GM12873 (cell line): ENCODE measurements at regions not wholly inside any gene's neighbourhood (a gene's known extent, or its start where the extent isn't known, plus 50 kb on each side); places are given as distances from the start of the nearest gene placed in this dataset.

ENCODE experiments used
- TF ChIP-seq, protein P1 (sequence below): IDR thresholded peaks from 2 replicates; pipeline ENCODE4 v1.5.1; 2012; ENCODE audit warnings: low read depth, mild to moderate bottlenecking, moderate library complexity, low read length, control low read depth; ENCODE audit not compliant: insufficient read depth; ENCODE audit errors: missing control alignments

DNA sequence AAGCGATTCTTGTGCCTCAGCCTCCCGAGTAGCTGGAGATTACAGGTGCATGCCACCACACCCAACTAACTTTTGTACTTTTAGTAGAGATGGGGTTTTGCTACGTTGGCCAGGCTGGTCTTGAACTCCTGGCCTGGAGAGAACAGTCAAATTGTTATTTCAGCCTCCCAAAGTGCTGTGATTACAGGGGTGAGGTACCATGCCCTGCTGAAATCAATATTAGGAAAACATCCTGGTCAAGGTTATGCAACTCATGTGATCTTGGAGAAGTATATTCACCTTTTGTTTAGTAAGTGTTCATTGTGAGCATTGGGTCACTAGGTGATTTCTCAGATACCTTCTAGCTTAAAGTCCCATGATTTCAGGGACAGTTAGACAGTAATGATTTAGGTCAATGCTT lies 167.8 kb downstream of the AASDH start:
- TF ChIP-seq, protein P1, sequence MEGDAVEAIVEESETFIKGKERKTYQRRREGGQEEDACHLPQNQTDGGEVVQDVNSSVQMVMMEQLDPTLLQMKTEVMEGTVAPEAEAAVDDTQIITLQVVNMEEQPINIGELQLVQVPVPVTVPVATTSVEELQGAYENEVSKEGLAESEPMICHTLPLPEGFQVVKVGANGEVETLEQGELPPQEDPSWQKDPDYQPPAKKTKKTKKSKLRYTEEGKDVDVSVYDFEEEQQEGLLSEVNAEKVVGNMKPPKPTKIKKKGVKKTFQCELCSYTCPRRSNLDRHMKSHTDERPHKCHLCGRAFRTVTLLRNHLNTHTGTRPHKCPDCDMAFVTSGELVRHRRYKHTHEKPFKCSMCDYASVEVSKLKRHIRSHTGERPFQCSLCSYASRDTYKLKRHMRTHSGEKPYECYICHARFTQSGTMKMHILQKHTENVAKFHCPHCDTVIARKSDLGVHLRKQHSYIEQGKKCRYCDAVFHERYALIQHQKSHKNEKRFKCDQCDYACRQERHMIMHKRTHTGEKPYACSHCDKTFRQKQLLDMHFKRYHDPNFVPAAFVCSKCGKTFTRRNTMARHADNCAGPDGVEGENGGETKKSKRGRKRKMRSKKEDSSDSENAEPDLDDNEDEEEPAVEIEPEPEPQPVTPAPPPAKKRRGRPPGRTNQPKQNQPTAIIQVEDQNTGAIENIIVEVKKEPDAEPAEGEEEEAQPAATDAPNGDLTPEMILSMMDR: no peak

DNA sequence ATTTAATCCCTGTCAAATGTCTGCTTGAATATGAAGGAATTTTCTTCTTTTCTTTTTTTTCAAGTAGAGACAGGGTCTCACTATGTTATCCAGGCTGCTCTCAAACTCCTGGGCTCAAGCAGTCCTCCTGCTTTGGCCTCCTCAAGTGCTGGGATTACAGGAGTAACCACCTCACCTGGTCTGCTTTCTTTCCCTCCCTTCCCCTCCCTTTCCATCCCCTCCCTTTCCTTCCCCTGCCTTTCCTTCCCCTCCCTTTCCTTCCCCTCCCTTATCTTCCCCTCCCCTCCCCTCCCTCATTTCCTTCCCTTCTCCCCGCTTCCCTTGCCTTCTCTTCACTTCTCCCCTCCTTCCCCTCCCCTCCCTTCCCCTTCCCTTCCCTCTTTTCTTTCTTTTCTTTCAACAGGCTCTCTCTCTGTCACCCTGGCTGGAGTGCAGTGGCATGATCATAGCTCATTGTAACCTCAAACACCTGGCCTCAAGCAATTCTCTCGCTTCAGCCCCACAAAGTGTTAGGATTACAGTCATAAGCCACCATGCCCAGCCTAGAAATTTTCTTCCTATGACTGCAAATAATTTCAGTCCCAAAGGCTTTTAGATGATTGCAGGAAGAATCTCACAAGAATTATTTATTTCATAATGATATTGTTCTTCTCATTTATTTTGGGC lies 168.9 kb downstream of the AASDH start:
- TF ChIP-seq, protein P1: no peak

DNA sequence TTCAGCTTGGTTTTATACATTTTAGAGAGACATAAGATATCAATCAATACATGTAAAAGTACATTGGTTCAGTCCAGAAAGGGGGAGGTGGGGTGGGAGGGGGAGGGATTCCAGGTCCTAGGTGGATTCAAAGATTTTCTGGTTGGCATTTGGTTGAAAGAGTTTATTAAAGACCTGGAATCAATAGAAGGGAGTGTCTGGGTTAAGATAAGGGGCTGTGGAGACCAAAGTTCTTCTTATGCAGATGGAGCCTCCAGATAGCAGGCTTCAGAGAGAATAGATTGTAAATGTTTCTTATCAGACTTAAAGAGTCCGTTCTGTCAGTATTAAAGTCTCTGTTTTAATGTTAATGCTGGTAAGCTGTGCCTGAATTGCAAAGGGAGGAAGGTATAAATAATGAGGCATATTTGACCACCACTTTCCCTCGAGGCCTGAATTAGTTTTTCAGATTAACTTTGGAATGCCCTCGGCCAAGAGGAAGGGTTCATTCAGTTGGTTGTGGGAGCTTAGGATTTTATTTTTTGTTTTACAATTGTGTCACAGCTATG lies 169.9 kb downstream of the AASDH start:
- TF ChIP-seq, protein P1: no peak

DNA sequence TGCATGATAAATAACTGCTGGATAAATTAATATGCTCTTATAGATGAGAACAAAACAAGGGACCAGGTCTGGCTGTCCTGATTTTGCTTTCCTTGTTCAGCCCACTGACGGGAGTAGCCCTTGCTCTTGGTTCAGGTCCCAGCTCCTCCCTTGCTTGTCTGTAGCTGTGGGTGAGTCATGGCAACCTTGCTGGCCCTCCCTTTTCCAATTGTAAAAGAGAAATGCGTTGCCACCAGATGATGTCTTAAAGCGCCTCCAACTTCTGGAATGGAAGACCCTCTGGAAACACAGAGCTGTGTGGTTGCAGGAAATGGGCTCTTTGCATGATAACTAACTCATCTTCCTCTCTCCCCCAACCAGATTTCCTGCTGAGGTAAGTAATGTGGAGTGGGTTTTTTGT lies 171.4 kb downstream of the AASDH start:
- TF ChIP-seq, protein P1: no peak

DNA sequence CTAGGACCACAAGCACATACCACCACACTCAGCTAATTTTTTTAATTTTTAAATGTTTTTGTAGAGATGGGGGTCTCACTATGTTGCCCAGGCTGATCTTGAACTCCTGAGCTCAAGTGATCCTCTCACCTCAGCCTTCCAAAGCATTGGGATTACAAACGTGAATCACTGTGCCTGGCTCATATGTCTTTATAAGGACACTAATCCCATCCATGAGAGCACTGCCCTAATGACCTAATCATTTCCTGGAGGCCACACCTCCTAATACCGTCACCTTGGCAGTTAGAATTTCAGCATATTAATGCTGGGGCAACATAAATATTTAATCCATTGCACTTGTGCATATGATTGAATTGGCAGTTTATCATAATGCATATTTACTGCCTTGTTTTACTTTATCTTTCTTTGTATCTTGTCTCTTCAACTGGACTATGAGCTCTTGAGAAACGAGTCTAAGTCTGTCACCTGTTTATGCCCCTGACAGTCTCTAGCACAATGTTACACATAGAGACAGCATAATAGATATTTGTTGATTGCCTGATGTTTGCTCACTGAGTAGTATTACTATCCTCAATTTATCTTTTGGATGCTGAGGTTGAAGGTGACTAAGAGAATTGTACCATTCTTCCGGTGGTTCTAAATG lies 172.0 kb downstream of the AASDH start:
- TF ChIP-seq, protein P1: no peak

DNA sequence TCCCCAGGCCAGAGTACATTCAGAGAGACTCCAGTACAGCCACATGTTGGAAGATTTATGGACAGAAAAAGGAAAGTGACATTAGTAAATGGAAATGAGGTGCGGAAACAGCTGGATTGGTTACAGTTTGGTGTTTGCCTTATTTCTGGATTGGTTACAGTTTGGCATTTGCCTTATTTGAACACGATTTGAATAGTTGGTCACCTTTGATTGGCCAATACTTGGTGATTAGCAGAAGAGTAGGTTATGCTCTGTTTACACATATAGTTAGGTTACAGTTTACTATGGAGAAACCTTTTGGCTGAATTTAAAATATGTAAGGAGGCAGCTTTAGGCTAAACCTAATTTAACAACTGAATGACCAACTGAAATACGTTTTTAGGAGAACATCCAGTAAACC lies 173.7 kb downstream of the AASDH start:
- TF ChIP-seq, protein P1: no peak

DNA sequence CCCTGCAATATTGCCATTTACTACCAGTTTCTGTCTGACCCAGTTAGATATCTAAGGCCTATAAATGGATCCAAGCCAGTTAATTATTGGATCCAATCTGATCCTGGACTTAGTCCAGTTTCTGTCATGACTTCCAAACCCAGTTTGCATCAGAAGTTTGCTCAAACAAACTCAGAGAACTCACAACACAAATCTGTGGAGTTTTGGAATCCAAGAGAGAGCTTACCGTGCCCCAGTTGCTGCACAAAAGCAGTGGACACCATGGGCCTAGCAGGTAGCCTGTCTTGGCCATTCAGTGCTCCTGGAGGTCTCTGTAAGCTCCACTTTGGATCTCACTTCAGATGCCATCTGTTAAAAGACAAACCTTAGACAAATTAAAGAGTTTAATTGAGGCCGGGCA lies 174.5 kb downstream of the AASDH start:
- TF ChIP-seq, protein P1: no peak
